AG04450 (cell line): ENCODE measurements at regions not wholly inside any gene's neighbourhood (a gene's known extent, or its start where the extent isn't known, plus 50 kb on each side); places are given as distances from the start of the nearest gene placed in this dataset.
"Not testable (repeated sequence)": the region's sequence is repeated elsewhere in the genome, so short reads cannot be mapped to it uniquely, and the experiment has no call there.

Experiments used
- CTCF ChIA-PET: fragments of 300-600, 350-600 bp; formaldehyde crosslinking; extraction: SDS; loops from one replicate; lab custom pipeline; 2022; ENCODE audit warnings: antibody characterized with exemption, inconsistent platforms; lab: Charles Lee
- POLR2A ChIA-PET: fragments of 350-600 bp; formaldehyde crosslinking; extraction: SDS; loops from one replicate; lab custom pipeline; 2021; ENCODE audit warnings: antibody characterized with exemption, inconsistent platforms; lab: Yijun Ruan, JAX
- DNase-seq: peaks from one replicate; pipeline ENCODE4 v3.0.0-alpha.2; 2011; ENCODE audit warnings: low read depth, low spot score
- H3K27ac ChIP-seq: one replicate; pipeline ENCODE4 v1.5.1; 2012; ENCODE audit warnings: low read depth, low read length, control low read depth
- H3K27me3 ChIP-seq: one replicate; pipeline ENCODE4 v1.6.0; 2012; ENCODE audit warnings: low read length; ENCODE audit not compliant: control insufficient read depth, insufficient read depth
- H3K4me3 ChIP-seq: 2 replicates; pipeline ENCODE4 v1.5.1; 2011; ENCODE audit warnings: mild to moderate bottlenecking, low read depth, low read length, control low read depth
- H3K9me3 ChIP-seq: 2 replicates; pipeline ENCODE4 v1.5.1; 2012; ENCODE audit warnings: low read length; ENCODE audit not compliant: control insufficient read depth, insufficient read depth
- CTCF ChIP-seq: IDR thresholded peaks from 2 replicates; pipeline ENCODE4 v1.5.1; 2011; ENCODE audit warnings: low read depth, low read length, control low read depth, inconsistent platforms

DNA sequence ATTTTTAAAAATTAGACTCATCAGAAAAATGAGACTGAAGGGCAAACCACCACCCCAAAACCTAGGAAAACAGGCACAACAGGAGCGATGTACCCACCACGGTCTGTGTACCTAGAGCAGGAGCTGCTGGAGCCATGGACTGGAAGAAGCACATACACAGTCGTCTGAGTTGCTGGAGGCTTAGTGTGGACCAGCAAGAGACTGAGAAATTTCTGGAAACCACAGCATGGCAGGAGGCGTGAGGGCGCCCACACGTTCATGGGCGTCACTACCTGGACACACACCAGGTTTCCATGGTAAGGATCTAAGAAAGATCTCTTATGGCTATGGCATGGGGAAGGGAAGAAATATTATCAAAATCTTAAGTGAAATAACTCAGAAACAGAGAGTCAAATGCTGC is 91.9 kb downstream of the MED10 start:
- H3K9me3 ChIP-seq: peaks cover 9% of the 10 kb centered on the region
- H3K27ac ChIP-seq: no peak overlapping the region
- H3K27me3 ChIP-seq: no peaks in the 10 kb centered on the region
- H3K4me3 ChIP-seq: no peak overlapping the region
- no peak for TF ChIP-seq CTCF
- no peak for DNase-seq
- ChIA-PET CTCF (no interaction called here), POLR2A (no interaction called here)

GRCh38 chr5:6284491-6284890 is 93.9 kb downstream of the MED10 start:
- H3K27ac ChIP-seq, CTCF ChIA-PET, H3K27me3 ChIP-seq, DNase-seq, H3K4me3 ChIP-seq, POLR2A ChIA-PET: not testable (repeated sequence)
- peaks cover 14% of the 10 kb centered on the region for H3K9me3 ChIP-seq

- Histone ChIP-seq H3K4me3 (no peak overlapping the region), H3K27me3 (no peaks in the 10 kb centered on the region), H3K9me3 (peaks cover 19% of the 10 kb centered on the region), H3K27ac (no peak overlapping the region)
- DNase-seq: no peak
- no peak for TF ChIP-seq CTCF
- ChIA-PET CTCF (no interaction called here), POLR2A (no interaction called here)
Observed at GRCh38 chr5:6282352-6282751, 96.0 kb downstream of the MED10 start.

DNA sequence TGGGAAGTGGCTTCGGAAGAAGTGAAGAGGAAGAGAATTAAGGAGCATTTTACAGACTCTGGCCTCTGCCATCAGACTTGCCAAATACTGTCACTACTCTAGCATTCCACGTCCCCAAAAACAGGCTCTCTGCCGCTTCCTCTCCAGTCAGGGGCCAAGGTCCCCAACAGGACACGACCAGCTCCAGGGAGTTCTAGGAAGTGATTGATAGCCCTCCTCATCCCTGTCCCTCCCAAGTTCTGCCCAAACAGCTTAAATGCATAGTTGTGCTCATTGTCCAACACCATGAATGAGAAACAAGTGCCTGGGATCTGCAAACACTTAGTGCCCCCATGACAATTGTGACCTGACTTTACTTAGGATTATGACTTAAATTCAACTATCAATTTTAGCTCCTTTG is 96.5 kb downstream of the MED10 start:
- no peak overlapping the region for H3K27ac ChIP-seq
- CTCF ChIA-PET: no interaction called here
- H3K4me3 ChIP-seq: no peak overlapping the region
- no peak for TF ChIP-seq CTCF
- POLR2A ChIA-PET: no interaction called here
- peaks cover 20% of the 10 kb centered on the region for H3K9me3 ChIP-seq
- no peaks in the 10 kb centered on the region for H3K27me3 ChIP-seq
- DNase-seq: no peak

- ChIA-PET POLR2A (no interaction called here), CTCF (interaction anchor here (0.7 kb wide), 1 partner anchor 445 kb away, joined by 4 read pairs; no protein-coding TSS in a partner anchor)
- Histone ChIP-seq H3K9me3 (peaks cover 25% of the 10 kb centered on the region), H3K27me3 (no peaks in the 10 kb centered on the region), H3K27ac (no peak overlapping the region), H3K4me3 (no peak overlapping the region)
- no peak for TF ChIP-seq CTCF
- no peak for DNase-seq
Observed at GRCh38 chr5:6280425-6281100, 97.8 kb downstream of the MED10 start.

DNA sequence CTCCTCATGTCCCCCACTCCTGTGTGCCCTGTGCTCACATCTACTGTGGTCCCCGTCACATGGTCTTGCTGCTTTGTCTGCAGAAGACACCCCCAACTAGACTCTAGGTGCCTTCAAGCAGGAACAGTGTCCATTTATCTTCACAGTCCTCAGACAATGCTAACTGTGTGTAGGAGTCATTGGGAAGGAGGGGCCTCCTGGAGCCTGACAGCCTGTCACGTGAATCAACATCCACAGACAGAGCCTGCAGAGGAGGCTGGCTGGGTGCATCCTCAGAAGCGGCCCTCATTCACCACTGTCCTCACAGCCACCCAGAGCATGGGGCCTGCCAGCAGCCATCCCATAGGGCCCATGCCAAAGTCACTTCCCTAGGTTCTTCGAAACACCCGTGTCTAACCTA is 98.7 kb downstream of the MED10 start:
- Histone ChIP-seq H3K27ac (no peak overlapping the region), H3K4me3 (no peak overlapping the region), H3K27me3 (no peaks in the 10 kb centered on the region), H3K9me3 (peaks cover 29% of the 10 kb centered on the region)
- CTCF ChIA-PET: no interaction called here
- POLR2A ChIA-PET: no interaction called here
- no peak for TF ChIP-seq CTCF
- DNase-seq: no peak
